Central memory CD4-positive, alpha-beta T cell (primary cell): ENCODE measurements at regions not wholly inside any gene's neighbourhood (a gene's known extent, or its start where the extent isn't known, plus 50 kb on each side); places are given as distances from the start of the nearest gene placed in this dataset.

ENCODE experiments used
- DNase-seq: peaks from one replicate; pipeline ENCODE4 v3.0.0; 2022

GRCh38 chr2:81242501-81242900 lies 937.9 kb upstream of the LRRTM1 start:
- DNase-seq: no peak

GRCh38 chr2:81238462-81238861 lies 933.9 kb upstream of the LRRTM1 start:
- no peak for DNase-seq

GRCh38 chr2:81235601-81236000 lies 931.0 kb upstream of the LRRTM1 start:
- no peak for DNase-seq

- DNase-seq: no peak
These were observed 930.2 kb upstream of the LRRTM1 start for GRCh38 chr2:81234711-81235110.

GRCh38 chr2:81225756-81226155 lies 921.2 kb upstream of the LRRTM1 start:
- DNase-seq: no peak

- DNase-seq: no peak
These were observed 909.0 kb upstream of the LRRTM1 start for GRCh38 chr2:81213598-81213997.

GRCh38 chr2:81206216-81206615 lies 901.7 kb upstream of the LRRTM1 start:
- DNase-seq: no peak

GRCh38 chr2:81196933-81197628 lies 892.5 kb upstream of the LRRTM1 start:
- no peak for DNase-seq

GRCh38 chr2:81196383-81196851 lies 891.9 kb upstream of the LRRTM1 start:
- DNase-seq: no peak

- no peak for DNase-seq
These were observed 891.3 kb upstream of the LRRTM1 start for GRCh38 chr2:81195774-81196382.

GRCh38 chr2:81195017-81195773 lies 890.6 kb upstream of the LRRTM1 start:
- DNase-seq: no peak

- no peak for DNase-seq
These were observed 890.0 kb upstream of the LRRTM1 start for GRCh38 chr2:81194581-81194980.

GRCh38 chr2:81194176-81194575 lies 889.6 kb upstream of the LRRTM1 start:
- DNase-seq: no peak

- no peak for DNase-seq
These were observed 877.3 kb upstream of the LRRTM1 start for GRCh38 chr2:81181845-81182244.

GRCh38 chr2:81171447-81171846 lies 866.9 kb upstream of the LRRTM1 start:
- DNase-seq: no peak

- no peak for DNase-seq
These were observed 859.0 kb upstream of the LRRTM1 start for GRCh38 chr2:81163583-81163982.

GRCh38 chr2:81158505-81158904 lies 854.0 kb upstream of the LRRTM1 start:
- no peak for DNase-seq

GRCh38 chr2:81148323-81148722 lies 843.8 kb upstream of the LRRTM1 start:
- no peak for DNase-seq

GRCh38 chr2:81136296-81136695 lies 831.7 kb upstream of the LRRTM1 start:
- DNase-seq: no peak

GRCh38 chr2:81097361-81097760 lies 792.8 kb upstream of the LRRTM1 start:
- no peak for DNase-seq

- no peak for DNase-seq
These were observed 788.5 kb upstream of the LRRTM1 start for GRCh38 chr2:81093031-81093430.

GRCh38 chr2:81087646-81088045 lies 783.1 kb upstream of the LRRTM1 start:
- DNase-seq: no peak

- DNase-seq: no peak
These were observed 779.5 kb upstream of the LRRTM1 start for GRCh38 chr2:81084101-81084500.

GRCh38 chr2:81078631-81079030 lies 774.1 kb upstream of the LRRTM1 start:
- DNase-seq: no peak
